HG03378 (cell line): ENCODE measurements at regions not wholly inside any gene's neighbourhood (a gene's known extent, or its start where the extent isn't known, plus 50 kb on each side); places are given as distances from the start of the nearest gene placed in this dataset.
"Not testable (repeated sequence)": the region's sequence is repeated elsewhere in the genome, so short reads cannot be mapped to it uniquely, and the experiment has no call there.

Source experiments
- ATAC-seq: cut with Tn5 transposase; IDR thresholded peaks from one replicate; pipeline ENCODE4 v1.9.1; 2021; ENCODE audit warnings: mild to moderate bottlenecking, moderate library complexity; ENCODE audit not compliant: unreplicated experiment

DNA sequence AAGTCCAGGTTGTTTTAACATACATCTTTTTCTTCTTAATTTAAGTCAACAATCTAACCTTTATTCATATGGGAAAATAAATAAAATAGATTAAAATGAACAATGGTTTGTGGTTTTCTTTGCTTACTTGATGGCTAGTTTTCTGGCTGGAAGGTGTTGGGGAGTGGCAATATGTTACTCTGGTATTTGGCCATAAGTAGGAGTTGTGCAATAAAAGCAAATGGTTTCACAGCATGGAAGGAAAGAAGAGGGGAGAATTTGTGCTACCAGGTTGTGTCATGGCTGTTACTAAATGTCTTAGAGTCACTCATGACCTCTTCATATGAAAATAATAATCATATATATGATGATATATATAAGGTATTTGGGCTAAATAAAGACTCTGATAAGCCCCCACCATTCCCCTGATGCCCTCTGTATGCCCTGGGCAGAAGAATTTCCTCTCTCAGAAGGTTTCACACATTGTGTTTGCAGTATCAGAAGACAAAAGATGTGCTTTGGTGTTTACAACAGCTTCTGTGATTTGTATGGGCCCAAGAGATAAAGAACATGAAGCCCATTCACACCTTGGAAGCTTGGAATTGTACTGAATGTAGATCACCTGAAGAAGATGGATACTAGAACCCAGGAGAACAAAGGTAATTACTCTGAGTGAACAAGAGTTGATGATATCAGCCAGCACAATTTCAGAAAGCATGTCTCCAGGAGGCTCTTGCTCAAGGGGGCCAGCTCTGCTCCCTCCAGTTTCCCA is 160.9 kb downstream of the ALG10B start:
- no peak for ATAC-seq

DNA sequence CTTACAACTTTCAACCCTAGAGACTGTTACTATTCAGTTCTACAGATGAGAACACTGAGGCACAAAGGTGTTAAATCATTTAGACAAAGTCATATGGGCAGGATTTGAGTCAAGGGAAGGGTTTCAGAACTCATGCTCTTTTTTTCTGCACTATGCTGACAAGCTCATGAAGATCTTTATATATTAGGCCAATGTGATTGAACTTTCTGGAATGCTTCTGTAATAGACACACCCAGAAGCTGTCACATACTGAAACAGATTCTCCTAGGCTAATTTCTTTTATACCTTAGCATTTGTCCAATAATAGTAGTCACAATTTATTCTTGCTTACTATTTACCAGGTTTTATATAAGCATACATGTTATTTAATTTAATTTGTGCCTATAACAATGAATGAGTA is 164.0 kb downstream of the ALG10B start:
- no peak for ATAC-seq

DNA sequence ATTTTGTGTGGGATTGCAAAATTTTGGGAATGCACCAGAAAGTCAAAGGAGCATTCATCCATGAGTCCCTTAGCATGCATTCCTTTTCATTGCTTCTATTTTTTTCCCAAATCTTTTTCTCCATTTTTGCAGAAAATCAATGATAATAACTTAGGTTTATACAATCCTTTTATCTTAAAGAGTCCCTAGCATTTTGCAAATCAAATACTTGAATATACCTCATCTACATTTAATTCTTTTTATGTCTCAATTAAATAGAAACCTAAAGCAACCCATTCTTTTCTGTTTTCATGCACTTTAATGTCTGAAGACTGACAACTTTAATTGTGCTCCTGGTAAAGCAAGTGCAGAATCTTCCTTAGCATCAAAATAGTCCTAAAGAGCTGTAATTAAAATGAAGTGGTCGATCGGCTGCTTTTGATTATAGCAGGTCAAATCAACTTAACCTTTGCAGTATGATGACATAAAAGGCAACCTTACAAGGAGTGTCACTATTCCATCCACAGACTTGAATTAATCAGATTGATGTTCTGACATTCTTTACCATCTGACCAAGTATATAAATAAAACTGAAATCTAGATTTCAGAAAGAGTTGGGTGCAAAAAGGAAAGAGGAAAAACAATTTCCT is 168.4 kb downstream of the ALG10B start:
- no peak for ATAC-seq

DNA sequence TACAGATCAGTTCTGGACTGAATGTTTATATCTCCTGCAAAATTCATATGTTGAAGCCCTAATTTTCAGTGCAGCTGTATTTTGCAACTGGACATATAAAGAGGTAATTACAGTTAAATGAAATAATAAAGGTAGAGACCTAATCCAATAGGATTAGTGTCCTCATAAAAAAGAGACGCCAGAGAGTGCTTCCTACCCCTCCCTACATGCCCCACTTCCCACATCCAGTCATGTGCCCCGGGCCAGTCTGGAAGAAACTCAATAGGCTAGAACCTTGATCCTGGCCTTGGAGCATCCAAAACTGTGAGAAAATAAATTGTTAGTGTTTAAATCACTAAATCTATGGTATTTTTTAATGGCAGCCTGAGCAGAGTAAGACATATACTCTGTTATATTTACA is 172.3 kb downstream of the ALG10B start:
- ATAC-seq = no peak

DNA sequence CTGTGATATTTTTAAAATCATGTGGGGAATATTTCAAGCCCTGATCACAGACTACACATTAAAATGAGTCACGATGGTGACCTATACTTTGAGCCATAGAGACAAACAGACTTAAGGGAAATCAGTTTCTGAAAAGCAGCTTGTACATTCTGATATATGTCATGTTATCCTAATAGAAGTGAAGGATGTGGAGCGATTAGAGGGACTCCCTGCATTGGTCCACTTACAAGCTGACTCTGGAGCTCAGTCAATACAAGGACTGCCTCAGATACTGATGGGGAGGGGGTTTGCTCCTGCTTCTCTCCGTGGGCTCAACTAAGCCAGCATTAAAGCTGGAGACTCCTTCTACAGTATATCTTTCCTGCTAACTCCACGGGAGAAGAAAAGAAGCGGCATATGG is 173.5 kb downstream of the ALG10B start:
- ATAC-seq = no peak

DNA sequence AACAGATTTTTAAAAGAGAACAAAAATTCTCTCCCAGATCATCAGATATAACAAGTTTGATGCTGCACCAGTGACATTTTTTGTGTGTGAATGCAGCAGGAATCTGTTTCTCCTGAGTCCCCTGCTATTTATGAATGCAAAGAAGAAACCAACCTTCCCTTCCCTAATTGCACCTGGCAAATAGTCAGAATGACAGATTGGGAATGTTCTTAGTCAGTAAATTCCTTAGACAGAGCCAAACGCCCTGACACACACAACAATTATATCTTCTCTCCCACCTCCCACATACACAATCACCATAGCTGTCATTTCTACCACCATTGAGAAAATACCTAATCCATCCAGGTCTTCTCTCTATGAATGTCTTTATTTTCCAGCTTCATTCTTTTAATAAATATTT is 174.4 kb downstream of the ALG10B start:
- no peak for ATAC-seq

DNA sequence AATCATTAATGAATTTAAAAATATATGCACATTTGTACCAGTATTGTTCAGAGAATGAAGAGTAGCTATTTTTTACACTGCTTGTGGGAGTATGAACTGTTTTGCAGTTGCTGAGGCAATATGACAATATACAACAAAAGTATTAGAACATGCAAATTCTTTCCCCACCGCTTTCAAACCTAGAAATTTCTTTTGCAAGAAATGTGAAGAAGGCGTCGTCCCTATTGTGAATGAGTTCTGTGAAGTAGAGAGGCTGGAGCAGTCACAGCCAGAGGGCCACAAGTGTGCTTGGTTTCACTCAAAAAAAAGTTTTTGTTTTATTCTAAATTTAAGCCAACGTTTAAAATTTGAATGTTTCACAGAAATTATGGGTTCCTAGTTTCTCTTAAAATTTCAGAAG is 184.9 kb downstream of the ALG10B start:
- no peak for ATAC-seq

DNA sequence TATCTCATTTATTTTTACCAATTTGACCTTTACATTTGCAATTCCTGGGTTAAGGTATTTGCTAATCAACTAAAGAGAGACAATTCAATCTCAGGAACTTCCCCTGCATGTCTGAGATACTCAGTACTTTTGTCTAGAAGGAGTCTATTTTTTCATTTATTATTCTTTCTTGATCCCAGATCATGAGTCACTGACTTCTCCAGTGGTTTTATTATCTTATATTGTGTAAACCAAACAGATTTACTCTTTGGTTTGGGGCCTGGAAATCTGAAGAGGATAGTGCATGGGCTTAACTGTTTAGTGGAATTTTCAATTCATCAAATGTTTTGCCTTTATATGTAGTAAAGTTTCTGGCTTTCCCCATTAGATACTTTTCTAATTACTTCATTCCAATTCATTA is 185.4 kb downstream of the ALG10B start:
- no peak for ATAC-seq

DNA sequence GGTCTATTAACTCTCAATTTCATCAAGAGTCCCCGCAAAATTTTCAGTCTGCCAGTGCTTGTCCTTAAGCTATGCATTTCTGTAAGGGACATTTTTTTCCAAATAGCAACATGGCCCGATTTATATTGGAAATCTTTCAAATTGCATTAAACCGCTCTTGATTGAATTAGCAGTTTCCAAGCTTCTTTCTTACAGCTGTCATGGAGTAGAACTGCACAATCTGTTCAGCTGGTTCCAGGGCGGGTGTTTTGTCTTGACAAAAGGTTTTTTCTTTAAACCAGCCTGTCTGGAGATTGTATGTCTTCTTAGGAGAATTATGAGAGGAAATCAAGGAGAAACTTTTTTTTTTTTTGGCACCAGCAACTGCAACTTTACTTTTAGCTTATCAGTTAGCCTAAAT is 185.8 kb downstream of the ALG10B start:
- no peak for ATAC-seq

DNA sequence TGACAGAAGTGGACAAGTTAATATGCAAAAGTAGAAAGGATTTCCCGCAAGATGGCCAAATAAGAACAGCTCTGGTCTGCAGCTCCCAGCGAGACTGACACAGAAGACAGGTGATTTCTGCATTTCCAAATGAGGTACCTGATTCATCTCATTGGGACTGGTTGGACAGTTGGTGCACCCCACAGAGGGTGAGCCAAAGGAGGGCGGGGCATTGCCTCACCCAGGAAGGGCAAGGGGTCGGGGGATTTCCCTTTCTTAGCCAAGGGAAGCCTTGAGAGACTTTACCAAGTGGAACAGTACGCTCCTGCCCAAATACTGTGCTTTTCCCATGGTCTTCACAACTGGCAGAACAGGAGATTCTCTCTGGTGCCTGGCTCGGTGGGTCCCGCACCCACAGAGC is 191.3 kb downstream of the ALG10B start:
- ATAC-seq = no peak

DNA sequence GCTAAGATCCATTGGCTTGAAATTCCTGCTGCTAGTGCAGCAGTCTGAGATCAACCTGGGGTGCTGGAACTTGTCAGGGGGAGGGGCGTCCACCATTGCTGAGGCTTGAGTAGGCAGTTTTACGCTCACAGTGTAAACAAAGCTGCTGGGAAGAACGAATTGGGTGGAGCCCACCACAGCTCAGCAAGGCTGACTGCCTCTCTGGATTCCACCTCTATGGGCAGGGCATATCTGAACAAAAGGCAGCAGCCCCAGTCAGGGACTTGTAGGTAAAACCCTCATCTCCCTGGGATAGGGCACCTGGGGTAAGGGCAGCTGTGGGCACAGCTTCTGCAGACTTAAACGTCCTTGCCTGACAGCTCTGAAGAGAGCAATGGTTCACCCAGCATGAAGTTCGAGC is 191.7 kb downstream of the ALG10B start:
- no peak for ATAC-seq

DNA sequence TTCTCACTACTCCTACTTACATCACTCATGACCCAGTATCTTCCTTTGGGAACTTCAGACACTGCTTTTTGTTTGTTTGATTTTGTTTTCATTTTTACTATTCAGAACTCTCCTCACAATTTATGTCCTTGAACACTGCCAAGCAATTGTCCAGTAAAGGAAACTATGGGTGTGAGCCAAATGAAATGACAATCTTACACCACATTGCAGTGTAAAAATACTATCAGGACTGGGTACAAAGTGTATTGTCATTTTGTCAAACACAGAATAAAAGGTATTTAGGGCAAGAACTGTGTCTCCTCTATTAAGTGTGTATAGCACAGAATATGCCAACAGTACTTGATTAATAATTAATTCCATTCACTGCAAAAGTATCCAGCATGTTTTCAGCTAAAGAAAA is 199.3 kb downstream of the ALG10B start:
- ATAC-seq = no peak

DNA sequence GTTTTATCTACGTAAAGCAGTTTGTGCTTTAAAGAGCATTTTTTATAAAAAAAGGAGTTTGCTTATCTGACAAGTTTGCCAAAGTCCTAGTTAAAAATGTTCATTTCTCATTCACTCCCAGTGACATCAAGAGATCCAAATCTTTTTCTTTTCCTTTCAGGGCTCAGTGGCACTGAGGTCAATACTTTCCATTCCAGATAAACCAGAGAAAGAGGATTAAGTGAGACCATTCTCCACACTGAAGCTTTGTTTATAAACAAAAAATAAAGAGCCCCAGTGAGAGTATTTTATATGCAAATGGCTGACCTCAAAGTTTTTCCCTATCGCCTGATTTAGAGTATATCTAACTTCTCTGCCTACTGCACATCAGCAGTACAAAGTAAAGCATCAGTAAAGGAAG is 199.8 kb downstream of the ALG10B start:
- ATAC-seq = no peak

DNA sequence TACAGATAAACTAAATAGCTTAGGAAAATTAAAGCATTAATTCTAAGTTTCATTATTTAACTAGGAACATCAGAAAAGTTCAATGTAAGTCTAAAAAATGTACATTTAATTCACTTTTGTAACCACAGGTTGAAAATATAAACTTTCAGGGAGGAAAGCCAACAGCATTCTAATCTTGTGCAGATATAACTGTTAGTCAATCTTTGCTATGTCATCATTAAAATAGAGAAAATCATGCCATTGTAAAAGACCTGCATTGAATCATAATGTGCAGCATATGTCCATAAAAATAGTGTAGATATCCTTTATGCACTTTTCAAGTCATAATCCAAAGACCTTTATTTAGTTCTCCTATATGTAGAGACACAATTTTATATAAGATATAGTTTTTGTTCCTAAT is 207.3 kb downstream of the ALG10B start:
- ATAC-seq = no peak

DNA sequence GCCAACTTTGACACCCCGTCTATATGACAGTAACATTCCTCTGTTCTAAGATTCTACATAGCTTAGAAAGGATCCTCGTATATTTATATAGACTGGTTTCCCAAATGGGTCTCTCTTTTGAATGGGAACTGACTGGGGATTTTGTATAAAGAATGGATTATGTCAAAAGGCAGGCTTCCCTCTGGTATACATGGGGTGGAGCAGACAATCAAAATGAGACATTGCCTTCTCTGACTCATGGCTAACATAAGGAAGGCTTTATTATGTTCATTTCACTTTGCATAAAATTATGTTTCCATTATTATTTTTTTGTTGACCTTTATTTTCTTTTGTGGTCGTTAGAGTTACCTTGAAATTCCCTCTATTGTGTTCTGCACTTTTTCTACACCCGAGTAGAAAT is 211.1 kb downstream of the ALG10B start:
- no peak for ATAC-seq

DNA sequence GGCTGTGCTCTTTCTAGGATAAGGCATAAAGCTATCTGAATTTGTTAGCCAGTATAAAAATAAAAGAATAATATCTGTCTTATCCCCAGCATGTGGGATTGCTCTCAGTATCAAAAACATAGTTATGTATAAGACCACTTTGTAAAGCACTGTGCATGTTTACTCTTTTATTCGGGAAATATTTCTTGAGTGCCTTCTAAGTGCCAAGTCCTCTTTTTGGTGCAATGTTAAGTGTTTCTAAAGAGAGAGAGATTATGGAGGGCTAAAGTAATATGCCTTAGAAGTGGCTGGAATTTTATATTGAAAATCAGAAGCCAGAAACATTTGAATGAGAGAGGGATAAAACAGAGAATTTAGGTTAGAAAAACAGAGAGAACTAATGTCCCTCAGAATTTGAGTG is 212.0 kb downstream of the ALG10B start:
- no peak for ATAC-seq

DNA sequence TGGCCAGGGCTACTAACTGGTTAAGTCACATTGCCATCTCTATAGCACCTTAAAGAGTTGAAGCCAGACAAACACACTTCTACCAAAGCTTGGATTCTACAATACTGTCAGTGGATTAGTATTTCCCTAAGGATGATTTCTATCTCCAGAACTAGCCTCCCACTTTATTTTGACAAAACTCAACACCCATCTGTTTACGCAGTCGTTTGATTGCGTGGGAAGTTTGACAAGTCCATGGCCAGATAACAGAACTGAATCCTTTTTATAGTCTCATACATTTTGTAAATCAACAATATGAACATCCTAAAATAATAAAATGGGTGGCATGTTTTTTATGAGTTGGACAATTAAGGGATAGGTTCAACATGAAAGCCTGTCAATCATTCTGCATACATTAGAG is 212.7 kb downstream of the ALG10B start:
- not testable (repeated sequence) for ATAC-seq

DNA sequence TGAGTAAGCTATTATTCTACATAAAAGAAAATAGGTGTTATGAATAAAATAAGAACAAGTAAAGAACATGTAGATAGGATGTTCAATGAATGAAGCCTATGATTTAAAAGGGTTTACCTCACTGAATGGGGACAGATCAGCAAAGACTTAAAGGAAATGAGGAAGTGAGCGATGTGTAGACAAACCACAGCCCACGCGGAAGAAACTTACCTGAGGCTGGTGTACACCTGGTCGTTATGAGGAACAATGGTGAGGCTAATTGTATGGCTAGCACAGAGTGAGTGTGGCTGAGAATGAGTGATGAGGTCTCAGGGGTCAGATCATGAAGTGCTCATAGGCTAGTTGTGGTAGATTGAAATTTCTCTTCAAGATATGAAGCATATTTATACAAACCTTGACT is 221.7 kb downstream of the ALG10B start:
- ATAC-seq = no peak

DNA sequence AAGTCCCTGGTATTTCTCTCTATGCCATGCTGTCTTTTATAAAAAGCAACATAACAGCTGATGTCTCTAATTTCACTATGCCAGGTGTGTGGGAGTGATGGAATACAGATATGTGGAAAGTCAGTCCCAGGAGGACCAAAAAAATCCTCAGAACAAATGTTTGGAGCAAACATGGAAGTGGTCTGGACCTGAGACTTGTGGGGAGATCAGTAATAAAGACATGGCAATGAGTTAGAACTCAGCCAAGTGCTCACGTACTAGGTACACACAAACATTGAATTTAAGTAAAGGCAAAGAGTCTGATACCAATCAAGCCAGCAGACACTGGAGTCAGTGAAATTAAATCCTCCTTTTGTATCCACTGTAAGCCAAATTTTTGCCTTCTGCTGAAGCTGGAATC is 223.6 kb downstream of the ALG10B start:
- ATAC-seq = no peak

DNA sequence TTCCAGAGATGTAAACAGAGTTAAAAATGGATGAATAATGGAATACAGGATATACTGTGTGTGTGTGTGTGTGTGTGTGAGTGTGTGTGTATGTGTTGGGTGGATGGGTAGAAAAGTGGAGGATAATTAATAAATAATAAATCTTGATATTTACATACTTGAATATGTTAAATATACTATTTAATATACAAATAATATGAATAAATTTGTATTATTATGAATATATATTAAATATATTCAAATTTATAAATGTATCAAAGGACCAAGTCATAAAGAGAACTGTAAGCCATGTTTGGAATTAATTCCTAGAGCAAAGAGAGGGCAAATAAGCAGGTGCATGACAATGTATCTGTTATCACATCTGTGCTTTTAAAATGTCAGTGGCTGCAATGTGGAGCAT is 225.3 kb downstream of the ALG10B start:
- no peak for ATAC-seq

DNA sequence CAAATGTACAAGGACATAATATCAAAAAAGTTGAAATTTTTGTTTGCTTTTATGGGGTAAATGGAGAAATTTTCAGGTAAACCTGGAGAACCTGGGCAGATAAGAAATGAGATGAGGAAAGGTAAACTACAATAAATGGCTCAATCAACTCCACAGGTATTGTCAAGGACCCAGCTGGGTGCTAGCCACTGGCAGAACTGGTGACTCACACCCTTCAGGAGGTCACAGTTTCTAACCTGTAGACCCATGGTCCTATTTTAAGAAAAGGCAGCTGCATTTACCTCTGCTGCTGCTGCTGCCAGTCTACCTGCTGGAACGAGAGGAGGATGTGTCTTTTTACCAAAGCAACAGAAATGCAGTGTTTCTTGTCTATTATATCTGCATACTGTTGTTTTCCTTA is 226.6 kb downstream of the ALG10B start:
- no peak for ATAC-seq

DNA sequence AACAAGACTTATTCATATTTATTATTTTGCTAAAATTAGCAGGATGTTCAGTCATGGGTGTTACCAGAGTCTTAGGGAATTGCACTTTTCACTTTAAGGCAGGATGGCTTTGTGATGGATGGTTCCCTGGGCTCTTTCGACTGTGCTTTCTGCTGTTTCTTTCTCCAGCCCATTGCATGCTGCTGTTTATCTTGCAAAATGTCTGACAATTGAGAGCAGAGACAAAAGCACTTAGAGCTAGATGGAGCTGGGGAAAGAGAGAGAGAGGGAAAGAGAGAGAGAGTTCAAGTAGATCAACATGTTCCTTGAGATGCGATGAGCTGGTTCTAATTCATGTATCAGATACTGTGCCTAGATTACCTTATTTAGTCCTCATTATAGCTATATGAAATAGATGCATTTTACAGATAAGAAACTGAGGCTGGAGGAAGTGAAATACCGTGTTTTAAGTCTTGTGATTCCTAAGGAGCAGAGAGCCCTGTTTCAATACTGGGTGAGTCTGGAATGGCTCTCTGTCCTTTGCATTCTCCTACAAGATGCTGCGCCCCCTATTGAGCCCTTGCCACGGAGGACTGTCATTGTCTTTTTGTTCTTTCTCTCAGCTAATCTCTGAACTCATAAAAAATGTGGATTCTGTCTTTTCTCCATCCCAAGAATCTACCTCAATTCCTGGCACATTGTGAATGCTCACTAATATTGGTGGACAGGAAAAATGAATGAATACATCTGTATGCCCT is 227.9 kb downstream of the ALG10B start:
- no peak for ATAC-seq
